OCI-LY7 (cell line): ENCODE measurements at regions not wholly inside any gene's neighbourhood (a gene's known extent, or its start where the extent isn't known, plus 50 kb on each side); places are given as distances from the start of the nearest gene placed in this dataset.

Experiments
- BruUV-seq: library from RNA; stranded (reverse); fragments of 400-500 nt; replicated peaks from 2 replicates; lab custom pipeline; 2021; lab: Mats Ljungman, UMichigan
- CTCF ChIA-PET: fragments of 300-600 bp; sonication (Branson Sonifier 250); formaldehyde crosslinking; loops from one replicate; lab custom pipeline; 2022; ENCODE audit warnings: antibody characterized with exemption; ENCODE audit not compliant: unreplicated experiment; lab: Charles Lee
- POLR2A ChIA-PET: fragments of 300-600 bp; sonication (Branson Sonifier 250); formaldehyde crosslinking; loops from one replicate; lab custom pipeline; 2022; ENCODE audit warnings: antibody characterized with exemption; lab: Charles Lee
- DNase-seq: peaks from one replicate; pipeline ENCODE4 v3.0.0-alpha.2; 2015; ENCODE audit warnings: low spot score
- H2AFZ ChIP-seq: fragments of 200-600 bp; sonication (generic), shearing (Covaris generic); 2 replicates; pipeline ENCODE4 v1.6.1; 2014; ENCODE audit warnings: mild to moderate bottlenecking, antibody characterized with exemption, low read length, moderate library complexity
- H3K27ac ChIP-seq: fragments of 200-600 bp; sonication (generic); 2 replicates; pipeline ENCODE4 v1.5.1; 2014; ENCODE audit warnings: mixed run types, low read depth, mild to moderate bottlenecking, moderate library complexity, low read length, inconsistent platforms; ENCODE audit not compliant: poor library complexity, severe bottlenecking
- H3K36me3 ChIP-seq: fragments of 200-600 bp; sonication (generic); 2 replicates; pipeline ENCODE4 v1.6.1; 2014; ENCODE audit warnings: mild to moderate bottlenecking, antibody characterized with exemption, low read length, moderate library complexity, mixed read lengths; ENCODE audit not compliant: insufficient read depth
- H3K4me1 ChIP-seq: fragments of 200-600 bp; sonication (generic); 2 replicates; pipeline ENCODE4 v1.5.1; 2014; ENCODE audit warnings: mild to moderate bottlenecking, low read length; ENCODE audit not compliant: insufficient read depth, poor library complexity, severe bottlenecking
- H3K4me2 ChIP-seq: fragments of 200-600 bp; sonication (generic); 2 replicates; pipeline ENCODE4 v1.6.1; 2014; ENCODE audit warnings: mild to moderate bottlenecking, low read length
- H3K4me3 ChIP-seq: fragments of 200-600 bp; sonication (generic); 2 replicates; pipeline ENCODE4 v1.5.1; 2014; ENCODE audit warnings: mild to moderate bottlenecking, low read depth, low read length; ENCODE audit not compliant: poor library complexity, severe bottlenecking
- H3K79me2 ChIP-seq: fragments of 200-600 bp; sonication (generic); 2 replicates; pipeline ENCODE4 v1.6.1; 2016; ENCODE audit warnings: low read depth, mild to moderate bottlenecking, low read length, moderate library complexity, mixed read lengths; ENCODE audit not compliant: insufficient read depth
- H3K9me2 ChIP-seq: fragments of 200-600 bp; sonication (generic); 2 replicates; pipeline ENCODE4 v1.6.1; 2016; ENCODE audit warnings: mild to moderate bottlenecking, low read length, mixed read lengths; ENCODE audit not compliant: insufficient read depth
- H3K9me3 ChIP-seq: fragments of 200-600 bp; sonication (generic); 2 replicates; pipeline ENCODE4 v1.6.1; 2014; ENCODE audit warnings: mild to moderate bottlenecking, mixed run types, low read length, mixed read lengths
- H4K20me1 ChIP-seq: fragments of 200-600 bp; sonication (generic); 2 replicates; pipeline ENCODE4 v1.6.1; 2014; ENCODE audit warnings: mild to moderate bottlenecking, antibody characterized with exemption, low read length, moderate library complexity, mixed read lengths; ENCODE audit not compliant: insufficient read depth
- CTCF ChIP-seq: fragments of 200-600 bp; sonication (generic); conservative IDR thresholded peaks from 2 replicates; pipeline ENCODE4 v1.5.1; 2014; ENCODE audit warnings: mild to moderate bottlenecking, antibody characterized with exemption, low read length, moderate library complexity, mixed read lengths
- EZH2phosphoT487 ChIP-seq: fragments of 200-600 bp; sonication (generic); IDR thresholded peaks from 2 replicates; pipeline ENCODE4 v1.6.1; 2018; ENCODE audit warnings: low read depth, borderline replicate concordance, mild to moderate bottlenecking, mixed run types, antibody characterized with exemption, low read length, moderate library complexity, mixed read lengths
- intact Hi-C: fragments of 100-400 bp; cut with micrococcal nuclease; formaldehyde crosslinking; loops from one replicate; pipeline ENCODE4 v1.10.0; 2022; ENCODE audit not compliant: unreplicated experiment

- BruUV-seq = no TSS peak
- intact Hi-C loops = no loop called here
Measured at GRCh38 chr15:95742256-95742655, 588.2 kb upstream of the NR2F2 start.

DNA sequence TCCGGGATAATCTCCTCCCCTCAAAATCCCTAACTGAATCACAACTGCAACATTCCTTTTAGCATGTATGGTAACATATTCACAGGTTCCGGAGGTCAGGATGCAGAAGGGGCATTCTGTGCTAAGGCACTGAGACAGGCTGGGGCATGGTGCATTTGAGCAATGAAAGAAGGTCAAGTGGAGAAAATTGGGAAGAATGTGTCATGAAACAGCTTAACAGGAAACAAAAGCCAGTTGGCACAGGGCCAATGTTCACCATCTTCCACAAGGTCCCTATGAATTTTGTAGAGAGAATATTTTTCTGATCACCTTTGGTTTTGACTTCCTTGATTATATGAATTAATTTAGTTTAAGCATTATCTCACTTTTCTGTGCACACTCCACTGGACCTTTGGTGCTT lies 587.7 kb upstream of the NR2F2 start:
- Histone ChIP-seq H3K79me2 (no peaks in the 10 kb centered on the region), H2AFZ (no peak overlapping the region), H3K4me3 (no peak overlapping the region), H4K20me1 (no peaks in the 10 kb centered on the region), H3K4me2 (no peak overlapping the region), H3K4me1 (no peaks in the 10 kb centered on the region), H3K27ac (no peak overlapping the region), H3K9me2 (no peaks in the 10 kb centered on the region), H3K36me3 (no peaks in the 10 kb centered on the region), H3K9me3 (no peaks in the 10 kb centered on the region)
- BruUV-seq = no TSS peak
- TF ChIP-seq CTCF (no peak), EZH2phosphoT487 (no peak)
- no peak for DNase-seq
- CTCF ChIA-PET = no interaction called here
- POLR2A ChIA-PET = no interaction called here
- intact Hi-C loops = no loop called here

More at GRCh38 chr15:95742256-95742655, 588.2 kb upstream of the NR2F2 start:
- no peaks in the 10 kb centered on the region for H3K79me2 ChIP-seq
- no peaks in the 10 kb centered on the region for H3K9me2 ChIP-seq
- no peak overlapping the region for H3K4me2 ChIP-seq
- no peak for TF ChIP-seq CTCF
- TF ChIP-seq EZH2phosphoT487 = no peak
- POLR2A ChIA-PET = no interaction called here
- no peaks in the 10 kb centered on the region for H3K36me3 ChIP-seq
- H3K4me1 ChIP-seq = no peaks in the 10 kb centered on the region
- no peak overlapping the region for H2AFZ ChIP-seq
- no peak for DNase-seq
- H3K27ac ChIP-seq = no peak overlapping the region
- no peak overlapping the region for H3K4me3 ChIP-seq
- no peaks in the 10 kb centered on the region for H4K20me1 ChIP-seq
- CTCF ChIA-PET = no interaction called here
- no peaks in the 10 kb centered on the region for H3K9me3 ChIP-seq

- DNase-seq = no peak
- intact Hi-C loops = no loop called here
- TF ChIP-seq CTCF = no peak
- no peak for TF ChIP-seq EZH2phosphoT487
- ChIA-PET POLR2A (interaction anchor here (0.7 kb wide), 1 partner anchor 19 kb away, joined by 3 read pairs; no protein-coding TSS in a partner anchor), CTCF (no interaction called here)
- no TSS peak for BruUV-seq
- H3K4me1 ChIP-seq = no peaks in the 10 kb centered on the region
- H3K4me3 ChIP-seq = no peak overlapping the region
- no peak overlapping the region for H3K4me2 ChIP-seq
- no peaks in the 10 kb centered on the region for H3K9me3 ChIP-seq
- H3K79me2 ChIP-seq = no peaks in the 10 kb centered on the region
- no peaks in the 10 kb centered on the region for H3K9me2 ChIP-seq
- no peaks in the 10 kb centered on the region for H4K20me1 ChIP-seq
- no peak overlapping the region for H3K27ac ChIP-seq
- H2AFZ ChIP-seq = no peak overlapping the region
- H3K36me3 ChIP-seq = no peaks in the 10 kb centered on the region
Measured at GRCh38 chr15:95757171-95757570, 573.3 kb upstream of the NR2F2 start.
